GM13977 (cell line): ENCODE measurements at regions not wholly inside any gene's neighbourhood (a gene's known extent, or its start where the extent isn't known, plus 50 kb on each side); places are given as distances from the start of the nearest gene placed in this dataset.
"Not testable (repeated sequence)": the region's sequence is repeated elsewhere in the genome, so short reads cannot be mapped to it uniquely, and the experiment has no call there.

Experiments
- DNase-seq: peaks from one replicate; pipeline ENCODE4 v3.0.0; 2012; ENCODE audit warnings: low spot score
- CTCF ChIP-seq: IDR thresholded peaks from 2 replicates; pipeline ENCODE4 v1.5.1; 2012; ENCODE audit warnings: mild to moderate bottlenecking, control low read depth; ENCODE audit not compliant: insufficient read depth; ENCODE audit errors: extremely low read depth, missing control alignments
- in situ Hi-C: fragments of 300-500 bp; cut with MboI; formaldehyde crosslinking; loops from one replicate; pipeline ENCODE4 v1.12.0; 2022; ENCODE audit warnings: low sequenced_read_pairs, low pct_unique_long_range_greater_than_20kb, mixed read lengths, inconsistent platforms; ENCODE audit not compliant: unreplicated experiment

- in situ Hi-C loops = no loop called here
- TF ChIP-seq CTCF = peak; percentile 53
- DNase-seq = no peak
These were observed 1093.1 kb downstream of the MRPL39 start for GRCh38 chr21:24514081-24514733.

- in situ Hi-C loops = no loop called here
- DNase-seq = no peak
- TF ChIP-seq CTCF = no peak
These were observed 1098.2 kb downstream of the MRPL39 start for GRCh38 chr21:24509131-24509530.

GRCh38 chr21:24486973-24487372 lies 1120.3 kb downstream of the MRPL39 start:
- no peak for DNase-seq
- in situ Hi-C loops = no loop called here
- no peak for TF ChIP-seq CTCF

DNA sequence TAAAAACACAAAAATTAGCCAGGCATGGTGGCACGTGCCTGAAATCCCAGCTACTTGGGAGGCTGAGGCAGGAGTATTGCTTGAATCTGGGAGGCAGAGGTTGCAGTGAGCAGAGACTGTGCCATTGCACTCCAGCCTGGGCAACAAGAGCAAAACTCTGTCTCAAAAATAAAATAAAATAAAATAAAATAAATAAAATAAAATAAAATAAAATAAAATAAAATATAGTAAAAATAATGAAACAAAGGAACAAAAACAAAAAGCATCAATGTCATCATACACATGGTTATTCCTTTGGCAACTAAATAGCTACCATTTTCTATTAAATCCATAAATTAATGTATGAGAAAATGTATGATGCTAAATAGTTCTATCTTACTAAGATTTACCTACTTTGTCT lies 1123.9 kb downstream of the MRPL39 start:
- DNase-seq, in situ Hi-C loops: not testable (repeated sequence)

- no peak for DNase-seq
- TF ChIP-seq CTCF = no peak
- in situ Hi-C loops = no loop called here
These were observed 1136.4 kb downstream of the MRPL39 start for GRCh38 chr21:24470852-24471251.

- in situ Hi-C loops = no loop called here
- TF ChIP-seq CTCF = no peak
- no peak for DNase-seq
These were observed 1150.9 kb downstream of the MRPL39 start for GRCh38 chr21:24456358-24456757.

GRCh38 chr21:24450119-24450518 lies 1157.2 kb downstream of the MRPL39 start:
- TF ChIP-seq CTCF = no peak
- in situ Hi-C loops = no loop called here
- DNase-seq = no peak
